ENCODE measurements at regions not wholly inside any gene's neighbourhood (a gene's known extent, or its start where the extent isn't known, plus 50 kb on each side); places are given as distances from the start of the nearest gene placed in this dataset.
A peak's percentile ranks its signal among the peaks of the same experiment; 100 is the strongest.
"Not testable (repeated sequence)": the region's sequence is repeated elsewhere in the genome, so short reads cannot be mapped to it uniquely, and the experiment has no call there.

GRCh38 chr16:6837722-6838121 lies 494.9 kb upstream of the RBFOX1 start:
- no peak for DNase-seq

- DNase-seq, result no peak
Observed at GRCh38 chr16:6836766-6837165, 495.9 kb upstream of the RBFOX1 start.

GRCh38 chr16:6835941-6836340 lies 496.7 kb upstream of the RBFOX1 start:
- no peak for DNase-seq

GRCh38 chr16:6835516-6835915 lies 497.1 kb upstream of the RBFOX1 start:
- DNase-seq, result no peak

GRCh38 chr16:6828690-6829089 lies 504.0 kb upstream of the RBFOX1 start:
- DNase-seq, result no peak

- DNase-seq, result no peak
Observed at GRCh38 chr16:6827931-6828330, 504.7 kb upstream of the RBFOX1 start.

GRCh38 chr16:6827267-6827666 lies 505.4 kb upstream of the RBFOX1 start:
- DNase-seq, result no peak

GRCh38 chr16:6822041-6822440 lies 510.6 kb upstream of the RBFOX1 start:
- no peak for DNase-seq

GRCh38 chr16:6804461-6804860 lies 528.2 kb upstream of the RBFOX1 start:
- peak; percentile 20 for DNase-seq

GRCh38 chr16:6803176-6803575 lies 529.5 kb upstream of the RBFOX1 start:
- DNase-seq, result no peak

- DNase-seq, result no peak
Observed at GRCh38 chr16:6797223-6797622, 535.4 kb upstream of the RBFOX1 start.

GRCh38 chr16:6777624-6778023 lies 555.0 kb upstream of the RBFOX1 start:
- no peak for DNase-seq

- DNase-seq, result no peak
Observed at GRCh38 chr16:6775712-6776111, 556.9 kb upstream of the RBFOX1 start.

GRCh38 chr16:6771956-6772355 lies 560.7 kb upstream of the RBFOX1 start:
- no peak for DNase-seq

GRCh38 chr16:6753553-6753952 lies 579.1 kb upstream of the RBFOX1 start:
- DNase-seq, result no peak

- no peak for DNase-seq
Observed at GRCh38 chr16:6751191-6751590, 581.5 kb upstream of the RBFOX1 start.

- no peak for DNase-seq
Observed at GRCh38 chr16:6749698-6750097, 582.9 kb upstream of the RBFOX1 start.

GRCh38 chr16:6736302-6736701 lies 596.3 kb upstream of the RBFOX1 start:
- DNase-seq, result not testable (repeated sequence)

GRCh38 chr16:6735631-6736030 lies 597.0 kb upstream of the RBFOX1 start:
- no peak for DNase-seq

GRCh38 chr16:6732166-6732565 lies 600.5 kb upstream of the RBFOX1 start:
- no peak for DNase-seq

GRCh38 chr16:6728381-6728780 lies 604.3 kb upstream of the RBFOX1 start:
- DNase-seq, result no peak

- no peak for DNase-seq
Observed at GRCh38 chr16:6726621-6727020, 606.0 kb upstream of the RBFOX1 start.

- DNase-seq, result peak; percentile 24
Observed at GRCh38 chr16:6725634-6726331, 606.9 kb upstream of the RBFOX1 start.

- not testable (repeated sequence) for DNase-seq
Observed at GRCh38 chr16:6725206-6725605, 607.4 kb upstream of the RBFOX1 start.

GRCh38 chr16:6722786-6723185 lies 609.9 kb upstream of the RBFOX1 start:
- no peak for DNase-seq

Data from midbrain (tissue), 1 donor.